Tibial nerve (tissue), 4 donors: ENCODE measurements at regions not wholly inside any gene's neighbourhood (a gene's known extent, or its start where the extent isn't known, plus 50 kb on each side); places are given as distances from the start of the nearest gene placed in this dataset.

Experiments
- DNase-seq, 2 donors: peaks; one replicate each; pipeline ENCODE4 v3.0.0-alpha.2; 2019; ENCODE audit warnings: low spot score in 2 of 2
- H3K27ac ChIP-seq, 4 donors: fragments of 200-600 bp; sonication (generic) in 3 of 4; one replicate each; pipeline ENCODE4 v1.5.1; 2017 to 2019; ENCODE audit warnings: mild to moderate bottlenecking in 1 of 4
- H3K27me3 ChIP-seq, 2 donors: fragments of 200-600 bp; sonication (generic) in 1 of 2; one replicate each; pipeline versions ENCODE4 v1.5.1 to v1.6.0; 2017 to 2019
- H3K36me3 ChIP-seq, 3 donors: fragments of 200-600 bp; sonication (generic); one replicate each; pipeline ENCODE4 v1.5.1; 2018 to 2019
- H3K4me1 ChIP-seq, 4 donors: fragments of 200-600 bp; sonication (generic) in 3 of 4; one replicate each; pipeline ENCODE4 v1.5.1; 2017 to 2019
- H3K4me3 ChIP-seq, 4 donors: fragments of 200-600 bp; sonication (generic) in 3 of 4; one replicate each; pipeline ENCODE4 v1.5.1; 2017 to 2019; ENCODE audit warnings: mild to moderate bottlenecking in 1 of 4, moderate library complexity in 1 of 4
- H3K9me3 ChIP-seq, 4 donors: fragments of 200-600 bp; sonication (generic) in 3 of 4; one replicate each; pipeline ENCODE4 v1.5.1; 2017 to 2019
- EP300 ChIP-seq, 2 donors: sonication (generic); formaldehyde crosslinking; IDR thresholded peaks; one replicate each; pipeline ENCODE4 v1.6.1; 2017; ENCODE audit warnings: antibody characterized with exemption in 2 of 2, mild to moderate bottlenecking in 1 of 2
- POLR2A ChIP-seq, 2 donors: fragments of 450-650 bp; IDR thresholded peaks; one replicate each; pipeline ENCODE4 v1.6.1; 2017; ENCODE audit warnings: antibody characterized with exemption in 2 of 2, mild to moderate bottlenecking in 2 of 2, moderate library complexity in 2 of 2
- WGBS, 2 donors: methylation state at CpG; one replicate each; pipeline ENCODE4 v1.1.5; 2018; 5-methylcytosine and 5-hydroxymethylcytosine counted together
- TF ChIP-seq, protein P1 (sequence below), 5 experiments: fragments of 200-600 bp in 3 of 5; fragments of 450-650 bp in 2 of 5; sonication (generic) in 3 of 5; IDR thresholded peaks; one replicate each; pipeline ENCODE4 v1.5.1; 2016 to 2019; ENCODE audit warnings: antibody characterized with exemption in 5 of 5, mild to moderate bottlenecking in 3 of 5, moderate library complexity in 2 of 5

GRCh38 chr2:117693154-117693553 is 121.3 kb upstream of the DDX18 start:
- WGBS, 2 donors, result 30 to 65% methylated on average over 4 of the region's 4 CpGs
- no peak overlapping the region for H3K27ac ChIP-seq
- no peak overlapping the region for H3K4me3 ChIP-seq
- H3K4me1 ChIP-seq, result no peaks in the 10 kb centered on the region
- H3K27me3 ChIP-seq, result no peaks in the 10 kb centered on the region
- no peak for TF ChIP-seq POLR2A (IDR thresholded peaks at IDR 0.05)
- TF ChIP-seq, protein P1, sequence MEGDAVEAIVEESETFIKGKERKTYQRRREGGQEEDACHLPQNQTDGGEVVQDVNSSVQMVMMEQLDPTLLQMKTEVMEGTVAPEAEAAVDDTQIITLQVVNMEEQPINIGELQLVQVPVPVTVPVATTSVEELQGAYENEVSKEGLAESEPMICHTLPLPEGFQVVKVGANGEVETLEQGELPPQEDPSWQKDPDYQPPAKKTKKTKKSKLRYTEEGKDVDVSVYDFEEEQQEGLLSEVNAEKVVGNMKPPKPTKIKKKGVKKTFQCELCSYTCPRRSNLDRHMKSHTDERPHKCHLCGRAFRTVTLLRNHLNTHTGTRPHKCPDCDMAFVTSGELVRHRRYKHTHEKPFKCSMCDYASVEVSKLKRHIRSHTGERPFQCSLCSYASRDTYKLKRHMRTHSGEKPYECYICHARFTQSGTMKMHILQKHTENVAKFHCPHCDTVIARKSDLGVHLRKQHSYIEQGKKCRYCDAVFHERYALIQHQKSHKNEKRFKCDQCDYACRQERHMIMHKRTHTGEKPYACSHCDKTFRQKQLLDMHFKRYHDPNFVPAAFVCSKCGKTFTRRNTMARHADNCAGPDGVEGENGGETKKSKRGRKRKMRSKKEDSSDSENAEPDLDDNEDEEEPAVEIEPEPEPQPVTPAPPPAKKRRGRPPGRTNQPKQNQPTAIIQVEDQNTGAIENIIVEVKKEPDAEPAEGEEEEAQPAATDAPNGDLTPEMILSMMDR (IDR thresholded peaks at IDR 0.05), result no peak
- no peak for TF ChIP-seq EP300 (IDR thresholded peaks at IDR 0.05)
- no peaks in the 10 kb centered on the region for H3K9me3 ChIP-seq
- no peak for DNase-seq
- no peaks in the 10 kb centered on the region for H3K36me3 ChIP-seq

GRCh38 chr2:117693651-117694050 is 120.8 kb upstream of the DDX18 start:
- Histone ChIP-seq H3K27ac (no peak overlapping the region), H3K9me3 (no peaks in the 10 kb centered on the region), H3K27me3 (no peaks in the 10 kb centered on the region), H3K4me1 (no peaks in the 10 kb centered on the region), H3K36me3 (no peaks in the 10 kb centered on the region), H3K4me3 (no peak overlapping the region)
- WGBS, 2 donors, result 55 to 65% methylated on average over 2 of the region's 2 CpGs
- DNase-seq, result no peak
- TF ChIP-seq, protein P1 (IDR thresholded peaks at IDR 0.05), result no peak
- TF ChIP-seq POLR2A (IDR thresholded peaks at IDR 0.05), result no peak
- no peak for TF ChIP-seq EP300 (IDR thresholded peaks at IDR 0.05)

DNA sequence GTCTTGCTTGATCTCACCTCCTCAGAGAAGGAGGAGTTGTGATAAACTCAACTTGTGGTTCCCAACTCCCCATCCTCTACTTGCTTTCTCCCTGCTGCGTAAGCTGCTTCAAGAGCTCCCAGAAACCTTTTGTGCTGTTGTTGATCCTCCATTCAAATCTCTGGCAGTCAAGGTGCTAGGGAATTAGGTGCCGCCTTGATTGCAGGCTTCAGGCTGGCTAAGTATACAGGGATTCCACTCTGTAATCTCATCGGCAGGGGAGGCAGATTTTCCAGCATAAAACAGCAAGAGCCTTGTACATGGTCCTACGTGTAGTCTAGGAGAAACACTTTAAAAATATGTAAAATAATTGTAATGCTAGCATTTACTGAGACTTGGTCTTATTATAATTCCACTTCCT is 116.2 kb upstream of the DDX18 start:
- Histone ChIP-seq H3K27me3 (no peaks in the 10 kb centered on the region), H3K9me3 (no peaks in the 10 kb centered on the region), H3K4me3 (no peak overlapping the region), H3K36me3 (no peaks in the 10 kb centered on the region), H3K27ac (no peak overlapping the region), H3K4me1 (no peaks in the 10 kb centered on the region)
- 78 to 80% methylated on average over 4 of the region's 4 CpGs for WGBS, 2 donors
- TF ChIP-seq, protein P1 (IDR thresholded peaks at IDR 0.05), result no peak
- no peak for TF ChIP-seq EP300 (IDR thresholded peaks at IDR 0.05)
- no peak for TF ChIP-seq POLR2A (IDR thresholded peaks at IDR 0.05)
- DNase-seq, result no peak

DNA sequence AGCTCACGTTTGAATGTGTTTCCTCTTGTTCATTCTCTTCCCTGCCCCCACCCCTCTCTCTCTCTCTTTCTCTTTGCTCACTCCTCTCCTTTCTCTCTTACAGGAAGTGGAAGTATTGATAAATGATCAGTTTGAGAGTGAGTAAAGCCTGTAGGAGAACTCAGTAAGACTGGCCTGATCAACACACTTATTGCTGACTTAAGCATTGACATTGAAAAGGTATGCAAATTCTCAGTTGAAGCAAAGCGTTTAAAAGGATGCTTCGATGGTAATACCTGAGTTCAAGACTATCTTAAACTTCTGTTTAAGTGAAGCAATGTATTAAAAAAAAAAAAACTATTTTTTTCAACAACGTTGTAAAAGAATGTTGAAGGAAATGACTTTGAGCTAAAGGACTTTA is 115.7 kb upstream of the DDX18 start:
- H3K27ac ChIP-seq, result no peak overlapping the region
- DNase-seq, result no peak
- TF ChIP-seq POLR2A (IDR thresholded peaks at IDR 0.05), result no peak
- TF ChIP-seq, protein P1 (IDR thresholded peaks at IDR 0.05), result no peak
- no peak for TF ChIP-seq EP300 (IDR thresholded peaks at IDR 0.05)
- H3K27me3 ChIP-seq, result no peaks in the 10 kb centered on the region
- no peaks in the 10 kb centered on the region for H3K36me3 ChIP-seq
- H3K4me3 ChIP-seq, result no peak overlapping the region
- H3K4me1 ChIP-seq, result no peaks in the 10 kb centered on the region
- 63 to 65% methylated on average over 4 of the region's 4 CpGs for WGBS, 2 donors
- no peaks in the 10 kb centered on the region for H3K9me3 ChIP-seq

- WGBS, 2 donors, result 50 to 54% methylated on average over 2 of the region's 2 CpGs
- Histone ChIP-seq H3K36me3 (no peaks in the 10 kb centered on the region), H3K27ac (no peak overlapping the region), H3K9me3 (no peaks in the 10 kb centered on the region), H3K4me1 (no peaks in the 10 kb centered on the region), H3K27me3 (no peaks in the 10 kb centered on the region), H3K4me3 (no peak overlapping the region)
- no peak for DNase-seq
- TF ChIP-seq, protein P1 (IDR thresholded peaks at IDR 0.05), result no peak
- TF ChIP-seq EP300 (IDR thresholded peaks at IDR 0.05) (no peak), POLR2A (IDR thresholded peaks at IDR 0.05) (no peak)
Observed at GRCh38 chr2:117700471-117700870, 114.0 kb upstream of the DDX18 start.
